ENCODE measurements at regions not wholly inside any gene's neighbourhood (a gene's known extent, or its start where the extent isn't known, plus 50 kb on each side); places are given as distances from the start of the nearest gene placed in this dataset.

DNA sequence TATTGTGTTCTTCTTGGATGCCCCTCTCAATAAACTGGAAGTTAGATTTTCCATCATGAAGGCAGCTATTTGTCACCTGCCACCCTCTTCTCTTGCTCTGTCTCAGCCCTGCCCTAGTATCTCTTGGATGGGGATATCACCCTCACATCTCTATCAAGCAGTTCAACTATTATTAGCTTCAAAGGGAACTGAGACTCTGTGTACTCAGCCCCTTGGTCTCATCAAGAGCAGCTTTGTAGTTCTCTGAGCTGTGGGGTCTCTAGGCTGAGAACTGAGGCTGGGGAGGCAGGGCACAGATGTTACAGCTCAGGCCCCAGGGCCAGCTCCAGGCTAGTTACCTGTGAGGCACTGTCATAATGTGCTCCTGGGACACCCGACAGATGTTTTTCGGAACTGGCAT lies 130.3 kb downstream of the DAD1 start (continued):
- TF ChIP-seq EZH2 (IDR thresholded peaks at IDR 0.05): no peak

DNA sequence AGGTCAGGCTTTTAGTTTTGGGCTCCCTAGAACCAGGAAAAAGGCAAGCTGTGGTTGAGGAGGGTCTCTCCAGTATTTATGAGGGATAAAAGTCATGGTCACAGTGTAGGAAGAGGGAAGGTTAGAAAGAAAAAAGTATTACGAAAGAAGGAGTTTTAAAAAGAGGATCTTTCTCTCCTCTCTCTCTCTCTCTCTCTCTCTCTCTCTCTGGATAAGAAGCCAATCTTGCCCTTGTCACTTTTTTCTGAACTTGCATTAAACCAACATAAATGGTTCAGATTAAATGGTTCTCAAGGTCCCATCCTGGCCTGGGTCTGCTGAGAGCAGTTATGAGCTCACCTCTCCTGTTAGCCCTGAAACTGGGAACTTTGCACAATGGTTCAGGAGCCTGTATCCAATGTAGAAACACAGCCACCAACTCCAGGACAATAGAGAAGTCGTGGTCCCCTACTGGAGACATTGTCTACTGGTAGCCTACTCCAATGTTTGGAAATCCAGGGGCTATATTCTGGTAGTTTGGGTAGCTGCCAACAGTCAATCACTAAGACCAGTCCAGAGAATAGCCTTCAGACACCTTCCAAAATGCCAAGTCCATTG lies 131.9 kb downstream of the DAD1 start:
- ChIA-PET POLR2A (no interaction called here), CTCF (no interaction called here), RAD21 (ENCODE audit: low non-redundant PET in 1 of 2, low total read pairs in 2 of 2, uncharacterized antibody in 2 of 2, unreplicated experiment in 2 of 2) (no interaction called here)
- H3K9ac ChIP-seq (ENCODE audit: low read length): no peak overlapping the region
- no peaks in the 10 kb centered on the region for H3K79me2 ChIP-seq (ENCODE audit: insufficient read depth, low read length)
- intact Hi-C loops (cut with micrococcal nuclease): no loop called here
- TF ChIP-seq, protein P1, sequence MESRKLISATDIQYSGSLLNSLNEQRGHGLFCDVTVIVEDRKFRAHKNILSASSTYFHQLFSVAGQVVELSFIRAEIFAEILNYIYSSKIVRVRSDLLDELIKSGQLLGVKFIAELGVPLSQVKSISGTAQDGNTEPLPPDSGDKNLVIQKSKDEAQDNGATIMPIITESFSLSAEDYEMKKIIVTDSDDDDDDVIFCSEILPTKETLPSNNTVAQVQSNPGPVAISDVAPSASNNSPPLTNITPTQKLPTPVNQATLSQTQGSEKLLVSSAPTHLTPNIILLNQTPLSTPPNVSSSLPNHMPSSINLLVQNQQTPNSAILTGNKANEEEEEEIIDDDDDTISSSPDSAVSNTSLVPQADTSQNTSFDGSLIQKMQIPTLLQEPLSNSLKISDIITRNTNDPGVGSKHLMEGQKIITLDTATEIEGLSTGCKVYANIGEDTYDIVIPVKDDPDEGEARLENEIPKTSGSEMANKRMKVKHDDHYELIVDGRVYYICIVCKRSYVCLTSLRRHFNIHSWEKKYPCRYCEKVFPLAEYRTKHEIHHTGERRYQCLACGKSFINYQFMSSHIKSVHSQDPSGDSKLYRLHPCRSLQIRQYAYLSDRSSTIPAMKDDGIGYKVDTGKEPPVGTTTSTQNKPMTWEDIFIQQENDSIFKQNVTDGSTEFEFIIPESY (IDR thresholded peaks at IDR 0.05; ENCODE audit: extremely low read depth, insufficient replicate concordance, low read length): no peak
- TF ChIP-seq CBX3 (IDR thresholded peaks at IDR 0.05; ENCODE audit: low read depth) (no peak), ZFX (IDR thresholded peaks at IDR 0.05) (no peak), SIN3A (IDR thresholded peaks at IDR 0.05; ENCODE audit: low read depth) (no peak), CEBPB (IDR thresholded peaks at IDR 0.05; ENCODE audit: low read depth) (no peak), ELF1 (IDR thresholded peaks at IDR 0.05; ENCODE audit: borderline replicate concordance, low read depth) (no peak), EGR1 (IDR thresholded peaks at IDR 0.05; ENCODE audit: low read depth) (no peak), SRF (IDR thresholded peaks at IDR 0.05; ENCODE audit: low read depth) (no peak)
- no peaks in the 10 kb centered on the region for H3K36me3 ChIP-seq (ENCODE audit: control insufficient read depth in 1 of 2, insufficient read depth in 2 of 2, low read length in 2 of 2)
- BruUV-seq (replicated peaks): no TSS peak
- H2AFZ ChIP-seq (ENCODE audit: low read depth, low read length, poor library complexity, severe bottlenecking): no peak overlapping the region
- H4K20me1 ChIP-seq (ENCODE audit: insufficient read depth): no peaks in the 10 kb centered on the region
- no peaks in the 10 kb centered on the region for H3K9me2 ChIP-seq (ENCODE audit: insufficient read depth)
- no peak overlapping the region for H3K27ac ChIP-seq (ENCODE audit: low read depth, low read length)
- H3K4me3 ChIP-seq (replicated peaks in 1 of 2; ENCODE audit: low read depth in 1 of 2, low read length in 2 of 2): no peak overlapping the region
- no peak for DNase-seq (ENCODE audit: low read depth, low spot score)
- H3K9me3 ChIP-seq (ENCODE audit: control insufficient read depth in 1 of 2, insufficient read depth in 1 of 2, low read depth in 1 of 2, low read length in 2 of 2): no peaks in the 10 kb centered on the region
- H3K4me1 ChIP-seq (ENCODE audit: control insufficient read depth in 1 of 2, insufficient read depth in 2 of 2, low read length in 2 of 2): no peaks in the 10 kb centered on the region
- ATAC-seq: no peak
- no peak overlapping the region for H3K4me2 ChIP-seq (ENCODE audit: low read length)
- peaks cover 95% of the 10 kb centered on the region for H3K27me3 ChIP-seq (ENCODE audit: insufficient read depth, low read length)
